ENCODE measurements at regions not wholly inside any gene's neighbourhood (a gene's known extent, or its start where the extent isn't known, plus 50 kb on each side); places are given as distances from the start of the nearest gene placed in this dataset.

DNA sequence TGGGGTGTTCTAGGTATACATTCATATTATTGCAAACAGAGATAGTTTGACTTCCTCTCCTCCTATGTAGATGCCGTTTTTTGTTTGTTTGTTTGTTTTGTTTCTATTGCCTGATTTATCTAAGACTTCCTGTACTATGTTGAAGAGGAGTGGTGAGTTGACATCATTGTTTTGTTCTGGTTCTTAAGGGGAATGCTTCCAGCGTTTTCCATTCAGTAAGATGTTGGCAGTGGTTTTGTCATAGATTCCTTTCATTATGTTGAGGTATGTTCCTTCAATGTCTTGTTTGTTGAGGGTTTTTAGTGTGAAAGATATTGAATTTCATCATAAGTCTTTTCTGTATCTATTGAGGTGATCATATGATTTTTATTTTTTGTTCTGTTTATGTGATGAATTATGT lies 401.6 kb upstream of the EPHA5 start:
- Histone ChIP-seq H3K79me1 (ENCODE audit: low read length) (no peaks in the 10 kb centered on the region), H4K8ac (ENCODE audit: low read depth, low read length) (no peak overlapping the region), H3K4me1 (ENCODE audit: control insufficient read depth in 1 of 2, insufficient read depth in 2 of 2, low read length in 2 of 2) (no peaks in the 10 kb centered on the region), H3K27me3 (ENCODE audit: insufficient read depth, low read length) (no peaks in the 10 kb centered on the region), H2AK5ac (ENCODE audit: low read length) (no peak overlapping the region), H3K4me2 (ENCODE audit: low read length) (no peak overlapping the region), H2BK12ac (ENCODE audit: low read length) (no peak overlapping the region), H4K12ac (ENCODE audit: low read depth, low read length) (no peak overlapping the region), H3K79me2 (ENCODE audit: control insufficient read depth, insufficient read depth, low read length, poor library complexity) (no peaks in the 10 kb centered on the region), H4K91ac (ENCODE audit: low read depth, low read length) (no peak overlapping the region), H3K14ac (ENCODE audit: low read length) (no peak overlapping the region), H3K36me3 (ENCODE audit: control insufficient read depth in 1 of 2, insufficient read depth in 2 of 2, low read length in 2 of 2) (no peaks in the 10 kb centered on the region), H3K9ac (ENCODE audit: low read length) (no peak overlapping the region), H3K4ac (ENCODE audit: low read depth, low read length) (no peak overlapping the region), H2BK120ac (ENCODE audit: insufficient read depth, low read length, poor library complexity) (no peak overlapping the region), H3K23ac (ENCODE audit: low read length) (no peak overlapping the region), H2AFZ (ENCODE audit: insufficient read depth, low read length, poor library complexity) (no peak overlapping the region), H3K9me3 (ENCODE audit: insufficient read depth, low read depth, low read length) (no peaks in the 10 kb centered on the region), H3K27ac (ENCODE audit: low read depth, low read length) (no peak overlapping the region), H3K18ac (ENCODE audit: low read length) (no peak overlapping the region), H2BK5ac (ENCODE audit: low read depth, low read length, poor library complexity) (no peak overlapping the region), H3K4me3 (ENCODE audit: low read depth, low read length) (no peak overlapping the region)
- no CpG with 5 or more reads among the region's 2 CpGs for WGBS (ENCODE audit: extremely low coverage, insufficient coverage, insufficient read length)
- no peak for DNase-seq

DNA sequence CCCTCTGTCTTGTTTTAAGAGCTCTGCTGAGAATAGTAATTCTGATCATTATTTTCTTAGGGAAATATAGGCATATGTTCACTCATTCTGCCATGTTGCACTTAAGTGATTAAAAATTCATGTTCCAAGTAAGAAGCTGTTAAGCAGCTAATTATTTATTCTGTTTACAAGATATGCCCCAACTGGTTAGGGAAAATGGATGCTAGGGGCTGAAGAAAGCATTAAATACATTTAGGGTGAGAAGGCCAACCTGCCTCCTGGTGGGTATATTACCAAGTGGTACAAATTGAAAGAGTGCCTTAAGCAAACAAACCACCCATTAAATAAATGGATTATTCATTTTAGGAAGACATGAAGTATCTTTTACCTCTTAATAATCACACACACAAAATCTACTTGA lies 392.6 kb upstream of the EPHA5 start:
- Histone ChIP-seq H3K27me3 (ENCODE audit: insufficient read depth, low read length) (no peaks in the 10 kb centered on the region), H4K8ac (ENCODE audit: low read depth, low read length) (no peak overlapping the region), H2BK12ac (ENCODE audit: low read length) (no peak overlapping the region), H3K14ac (ENCODE audit: low read length) (no peak overlapping the region), H4K12ac (ENCODE audit: low read depth, low read length) (no peak overlapping the region), H4K91ac (ENCODE audit: low read depth, low read length) (no peak overlapping the region), H2AFZ (ENCODE audit: insufficient read depth, low read length, poor library complexity) (no peak overlapping the region), H3K4me3 (ENCODE audit: low read depth, low read length) (no peak overlapping the region), H3K36me3 (ENCODE audit: control insufficient read depth in 1 of 2, insufficient read depth in 2 of 2, low read length in 2 of 2) (no peaks in the 10 kb centered on the region), H3K4ac (ENCODE audit: low read depth, low read length) (no peak overlapping the region), H3K79me1 (ENCODE audit: low read length) (no peaks in the 10 kb centered on the region), H3K18ac (ENCODE audit: low read length) (no peak overlapping the region), H3K9me3 (ENCODE audit: insufficient read depth, low read depth, low read length) (no peaks in the 10 kb centered on the region), H3K27ac (ENCODE audit: low read depth, low read length) (no peak overlapping the region), H3K9ac (ENCODE audit: low read length) (no peak overlapping the region), H3K4me2 (ENCODE audit: low read length) (no peak overlapping the region), H2AK5ac (ENCODE audit: low read length) (no peak overlapping the region), H2BK120ac (ENCODE audit: insufficient read depth, low read length, poor library complexity) (no peak overlapping the region), H2BK5ac (ENCODE audit: low read depth, low read length, poor library complexity) (no peak overlapping the region), H3K4me1 (ENCODE audit: control insufficient read depth in 1 of 2, insufficient read depth in 2 of 2, low read length in 2 of 2) (no peaks in the 10 kb centered on the region), H3K79me2 (ENCODE audit: control insufficient read depth, insufficient read depth, low read length, poor library complexity) (no peaks in the 10 kb centered on the region), H3K23ac (ENCODE audit: low read length) (no peak overlapping the region)
- DNase-seq = no peak

DNA sequence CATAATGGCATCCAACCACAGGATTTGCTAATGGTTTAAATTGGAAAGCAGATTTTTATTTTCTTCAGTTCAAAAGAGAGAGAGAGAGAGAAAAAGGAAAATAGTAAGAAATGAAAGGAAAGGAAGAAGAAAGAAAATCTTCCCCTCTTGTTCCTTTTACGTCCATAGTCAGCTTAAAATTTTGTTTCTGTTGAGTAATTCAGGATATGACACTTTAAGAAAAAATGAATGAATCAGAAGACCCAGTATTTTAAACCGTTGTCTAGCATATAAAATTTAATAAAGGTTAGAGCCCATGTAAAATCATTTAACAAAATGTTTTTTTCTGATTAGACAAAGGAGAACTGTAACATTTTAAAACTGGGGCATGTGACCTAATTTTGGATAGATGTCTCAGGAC lies 391.8 kb upstream of the EPHA5 start:
- no peak overlapping the region for H4K12ac ChIP-seq (ENCODE audit: low read depth, low read length)

DNA sequence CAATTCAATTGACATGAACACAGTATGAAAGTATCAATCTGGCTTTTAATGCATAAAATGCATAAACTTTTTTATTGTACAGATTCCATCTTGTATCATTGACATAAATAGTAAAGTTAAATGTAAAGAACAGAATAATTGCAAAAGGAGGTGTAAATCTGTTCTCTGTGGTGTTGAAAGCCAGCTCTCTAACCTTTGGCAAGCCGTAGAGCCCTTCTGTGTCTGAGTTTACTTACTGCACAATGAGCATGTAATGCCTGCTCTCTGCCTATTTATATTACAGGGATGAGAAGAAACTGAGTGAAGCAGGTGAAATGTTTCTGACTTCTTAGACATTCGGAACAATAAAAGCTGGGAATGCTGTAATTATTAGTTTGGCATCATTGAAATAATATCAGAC lies 389.3 kb upstream of the EPHA5 start:
- Histone ChIP-seq H2AK5ac (ENCODE audit: low read length) (no peak overlapping the region), H3K4ac (ENCODE audit: low read depth, low read length) (no peak overlapping the region), H3K79me2 (ENCODE audit: control insufficient read depth, insufficient read depth, low read length, poor library complexity) (no peaks in the 10 kb centered on the region), H3K9ac (ENCODE audit: low read length) (no peak overlapping the region), H3K23ac (ENCODE audit: low read length) (no peak overlapping the region), H2BK12ac (ENCODE audit: low read length) (no peak overlapping the region), H3K36me3 (ENCODE audit: control insufficient read depth in 1 of 2, insufficient read depth in 2 of 2, low read length in 2 of 2) (no peaks in the 10 kb centered on the region), H3K4me2 (ENCODE audit: low read length) (no peak overlapping the region), H3K27me3 (ENCODE audit: insufficient read depth, low read length) (no peaks in the 10 kb centered on the region), H4K8ac (ENCODE audit: low read depth, low read length) (no peak overlapping the region), H4K12ac (ENCODE audit: low read depth, low read length) (no peak overlapping the region), H4K91ac (ENCODE audit: low read depth, low read length) (no peak overlapping the region), H2BK120ac (ENCODE audit: insufficient read depth, low read length, poor library complexity) (no peak overlapping the region), H3K27ac (ENCODE audit: low read depth, low read length) (no peak overlapping the region), H3K18ac (ENCODE audit: low read length) (no peak overlapping the region), H3K14ac (ENCODE audit: low read length) (no peak overlapping the region), H2AFZ (ENCODE audit: insufficient read depth, low read length, poor library complexity) (no peak overlapping the region), H3K79me1 (ENCODE audit: low read length) (no peaks in the 10 kb centered on the region), H2BK5ac (ENCODE audit: low read depth, low read length, poor library complexity) (no peak overlapping the region), H3K4me3 (ENCODE audit: low read depth, low read length) (no peak overlapping the region), H3K4me1 (ENCODE audit: control insufficient read depth in 1 of 2, insufficient read depth in 2 of 2, low read length in 2 of 2) (no peaks in the 10 kb centered on the region), H3K9me3 (ENCODE audit: insufficient read depth, low read depth, low read length) (no peaks in the 10 kb centered on the region)
- no peak for DNase-seq
- WGBS (ENCODE audit: extremely low coverage, insufficient coverage, insufficient read length) = no CpG with 5 or more reads among the region's 2 CpGs

More for the DNA sequence above, 391.8 kb upstream of the EPHA5 start:
- no peaks in the 10 kb centered on the region for H3K4me1 ChIP-seq (ENCODE audit: control insufficient read depth in 1 of 2, insufficient read depth in 2 of 2, low read length in 2 of 2)
- no peak overlapping the region for H3K14ac ChIP-seq (ENCODE audit: low read length)
- H2BK5ac ChIP-seq (ENCODE audit: low read depth, low read length, poor library complexity) = no peak overlapping the region
- no peak overlapping the region for H2AK5ac ChIP-seq (ENCODE audit: low read length)
- H3K79me2 ChIP-seq (ENCODE audit: control insufficient read depth, insufficient read depth, low read length, poor library complexity) = no peaks in the 10 kb centered on the region
- no peaks in the 10 kb centered on the region for H3K79me1 ChIP-seq (ENCODE audit: low read length)
- no peak for DNase-seq
- H4K91ac ChIP-seq (ENCODE audit: low read depth, low read length) = no peak overlapping the region
- H2AFZ ChIP-seq (ENCODE audit: insufficient read depth, low read length, poor library complexity) = no peak overlapping the region
- no peak overlapping the region for H3K4me2 ChIP-seq (ENCODE audit: low read length)
- H3K4me3 ChIP-seq (ENCODE audit: low read depth, low read length) = no peak overlapping the region
- H3K27me3 ChIP-seq (ENCODE audit: insufficient read depth, low read length) = no peaks in the 10 kb centered on the region
- no peak overlapping the region for H4K8ac ChIP-seq (ENCODE audit: low read depth, low read length)
- H2BK120ac ChIP-seq (ENCODE audit: insufficient read depth, low read length, poor library complexity) = no peak overlapping the region
- WGBS (ENCODE audit: extremely low coverage, insufficient coverage, insufficient read length) = no CpG with 5 or more reads among the region's 2 CpGs
- H3K23ac ChIP-seq (ENCODE audit: low read length) = no peak overlapping the region
- H2BK12ac ChIP-seq (ENCODE audit: low read length) = no peak overlapping the region
- no peaks in the 10 kb centered on the region for H3K36me3 ChIP-seq (ENCODE audit: control insufficient read depth in 1 of 2, insufficient read depth in 2 of 2, low read length in 2 of 2)
- no peaks in the 10 kb centered on the region for H3K9me3 ChIP-seq (ENCODE audit: insufficient read depth, low read depth, low read length)
- H3K9ac ChIP-seq (ENCODE audit: low read length) = no peak overlapping the region
- no peak overlapping the region for H3K18ac ChIP-seq (ENCODE audit: low read length)
- H3K4ac ChIP-seq (ENCODE audit: low read depth, low read length) = no peak overlapping the region
- no peak overlapping the region for H3K27ac ChIP-seq (ENCODE audit: low read depth, low read length)

DNA sequence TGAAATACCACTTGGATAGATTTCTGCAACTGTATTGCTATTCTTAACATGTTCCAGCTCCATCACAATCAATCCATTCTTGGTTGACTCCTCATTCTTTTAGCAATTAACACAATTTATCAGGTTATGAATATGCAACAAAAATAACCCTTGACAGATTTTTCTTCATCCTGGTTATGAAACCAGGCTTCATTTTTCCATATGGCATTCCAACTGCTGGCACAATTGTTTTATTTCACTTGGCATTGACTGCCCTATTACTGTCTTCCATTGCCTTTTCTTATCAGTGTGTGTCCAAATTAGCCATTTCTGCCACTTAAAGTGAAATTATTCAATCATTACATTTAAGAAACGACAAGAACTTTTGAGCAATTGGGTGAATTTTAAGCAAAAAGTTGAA lies 388.8 kb upstream of the EPHA5 start:
- Histone ChIP-seq H3K9ac (ENCODE audit: low read length) (no peak overlapping the region), H3K4me2 (ENCODE audit: low read length) (no peak overlapping the region), H3K79me2 (ENCODE audit: control insufficient read depth, insufficient read depth, low read length, poor library complexity) (no peaks in the 10 kb centered on the region), H3K9me3 (ENCODE audit: insufficient read depth, low read depth, low read length) (no peaks in the 10 kb centered on the region), H3K14ac (ENCODE audit: low read length) (no peak overlapping the region), H2AK5ac (ENCODE audit: low read length) (no peak overlapping the region), H3K79me1 (ENCODE audit: low read length) (no peaks in the 10 kb centered on the region), H4K12ac (ENCODE audit: low read depth, low read length) (no peak overlapping the region), H4K8ac (ENCODE audit: low read depth, low read length) (no peak overlapping the region), H4K91ac (ENCODE audit: low read depth, low read length) (no peak overlapping the region), H2BK5ac (ENCODE audit: low read depth, low read length, poor library complexity) (no peak overlapping the region), H3K4ac (ENCODE audit: low read depth, low read length) (no peak overlapping the region), H2AFZ (ENCODE audit: insufficient read depth, low read length, poor library complexity) (no peak overlapping the region), H3K36me3 (ENCODE audit: control insufficient read depth in 1 of 2, insufficient read depth in 2 of 2, low read length in 2 of 2) (no peaks in the 10 kb centered on the region), H3K27ac (ENCODE audit: low read depth, low read length) (no peak overlapping the region), H2BK120ac (ENCODE audit: insufficient read depth, low read length, poor library complexity) (no peak overlapping the region), H3K23ac (ENCODE audit: low read length) (no peak overlapping the region), H3K27me3 (ENCODE audit: insufficient read depth, low read length) (no peaks in the 10 kb centered on the region), H2BK12ac (ENCODE audit: low read length) (no peak overlapping the region), H3K4me1 (ENCODE audit: control insufficient read depth in 1 of 2, insufficient read depth in 2 of 2, low read length in 2 of 2) (no peaks in the 10 kb centered on the region), H3K4me3 (ENCODE audit: low read depth, low read length) (no peak overlapping the region), H3K18ac (ENCODE audit: low read length) (no peak overlapping the region)
- no CpG with 5 or more reads among the region's 1 CpG for WGBS (ENCODE audit: extremely low coverage, insufficient coverage, insufficient read length)
- DNase-seq = no peak
